ENCODE measurements at regions not wholly inside any gene's neighbourhood (a gene's known extent, or its start where the extent isn't known, plus 50 kb on each side); places are given as distances from the start of the nearest gene placed in this dataset.

DNA sequence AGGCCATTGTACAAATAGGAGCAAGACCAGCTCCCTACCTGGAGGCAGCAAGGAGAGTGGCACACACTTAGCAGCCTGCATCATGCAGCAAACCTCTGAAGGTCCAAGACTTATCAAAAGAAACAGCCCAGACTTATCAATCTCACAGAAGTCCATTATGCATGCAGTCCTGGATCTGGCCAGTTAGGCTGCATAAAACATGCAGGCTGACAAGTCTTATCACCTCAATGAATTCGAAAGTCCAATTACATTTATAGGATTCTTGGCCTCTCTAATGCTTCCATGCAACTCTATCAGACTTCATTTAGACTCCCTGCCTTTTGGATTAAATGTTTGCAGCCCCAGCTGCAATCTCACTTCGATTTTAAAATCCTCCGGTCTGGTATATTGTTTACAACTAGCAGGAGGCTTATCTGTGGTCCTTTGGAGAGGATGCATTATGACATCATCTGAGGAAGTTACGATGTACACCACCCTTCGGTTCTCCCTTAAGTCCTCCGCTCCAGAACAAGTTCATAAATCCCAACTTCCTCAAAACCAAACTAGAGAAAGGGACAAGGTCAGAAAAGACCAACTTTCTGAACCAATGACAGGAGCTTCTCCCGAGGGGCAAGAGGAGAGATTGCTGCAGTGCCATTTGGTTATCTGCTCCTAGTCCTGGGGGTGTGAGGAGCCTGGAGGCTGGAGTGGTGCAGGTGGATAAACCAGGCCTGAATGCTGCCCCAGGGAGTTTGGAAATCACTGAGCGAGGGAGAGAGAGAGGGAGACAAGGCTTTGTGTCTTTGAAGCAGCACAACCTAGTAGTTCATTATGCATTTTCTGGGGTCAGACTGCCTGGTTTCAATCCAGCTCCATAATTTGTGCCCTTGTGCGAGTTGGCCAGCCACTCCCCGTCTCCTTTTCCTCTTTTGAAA, 313.9 kb downstream of the TLE1 start:
- TF ChIP-seq, protein P1, sequence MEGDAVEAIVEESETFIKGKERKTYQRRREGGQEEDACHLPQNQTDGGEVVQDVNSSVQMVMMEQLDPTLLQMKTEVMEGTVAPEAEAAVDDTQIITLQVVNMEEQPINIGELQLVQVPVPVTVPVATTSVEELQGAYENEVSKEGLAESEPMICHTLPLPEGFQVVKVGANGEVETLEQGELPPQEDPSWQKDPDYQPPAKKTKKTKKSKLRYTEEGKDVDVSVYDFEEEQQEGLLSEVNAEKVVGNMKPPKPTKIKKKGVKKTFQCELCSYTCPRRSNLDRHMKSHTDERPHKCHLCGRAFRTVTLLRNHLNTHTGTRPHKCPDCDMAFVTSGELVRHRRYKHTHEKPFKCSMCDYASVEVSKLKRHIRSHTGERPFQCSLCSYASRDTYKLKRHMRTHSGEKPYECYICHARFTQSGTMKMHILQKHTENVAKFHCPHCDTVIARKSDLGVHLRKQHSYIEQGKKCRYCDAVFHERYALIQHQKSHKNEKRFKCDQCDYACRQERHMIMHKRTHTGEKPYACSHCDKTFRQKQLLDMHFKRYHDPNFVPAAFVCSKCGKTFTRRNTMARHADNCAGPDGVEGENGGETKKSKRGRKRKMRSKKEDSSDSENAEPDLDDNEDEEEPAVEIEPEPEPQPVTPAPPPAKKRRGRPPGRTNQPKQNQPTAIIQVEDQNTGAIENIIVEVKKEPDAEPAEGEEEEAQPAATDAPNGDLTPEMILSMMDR (IDR thresholded peaks at IDR 0.05): no peak
- TF ChIP-seq POLR2AphosphoS5 (IDR thresholded peaks at IDR 0.05; ENCODE audit: insufficient read depth in 1 of 2, low read depth in 1 of 2): no peak
- TF ChIP-seq POLR2A (IDR thresholded peaks at IDR 0.05): no peak

Measured in vagina (tissue), 2 donors.